ENCODE measurements at regions not wholly inside any gene's neighbourhood (a gene's known extent, or its start where the extent isn't known, plus 50 kb on each side); places are given as distances from the start of the nearest gene placed in this dataset.

DNA sequence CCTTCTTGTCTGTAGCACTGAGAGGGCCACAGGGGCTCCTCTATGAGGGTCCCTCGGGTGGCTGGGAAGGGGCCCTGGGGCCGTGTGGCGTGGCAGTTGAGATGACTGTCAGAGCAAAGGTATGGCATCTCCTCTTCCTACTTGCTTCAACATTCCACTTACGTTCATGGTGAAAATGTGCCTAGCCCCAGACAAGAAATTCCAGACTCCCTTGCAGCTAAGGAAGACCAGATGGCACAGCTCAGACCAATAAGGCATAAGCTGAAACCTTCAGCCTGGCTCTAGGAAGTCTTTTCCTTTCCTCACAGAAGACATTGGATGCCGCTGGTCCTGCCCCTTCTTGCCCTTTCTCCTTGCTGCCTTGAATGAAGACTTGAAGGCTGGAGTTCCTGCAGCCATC is 57.4 kb downstream of the ZNF503 start:
- Histone ChIP-seq H3K36me3 (ENCODE audit: control insufficient read depth, insufficient read depth, low read length) (no peaks in the 10 kb centered on the region), H3K4me3 (ENCODE audit: low read depth in 2 of 2, low read length in 2 of 2) (no peak overlapping the region), H3K9me3 (ENCODE audit: control insufficient read depth, insufficient read depth, low read depth, low read length) (no peaks in the 10 kb centered on the region), H3K27ac (ENCODE audit: low read length) (no peak overlapping the region), H3K27me3 (ENCODE audit: control insufficient read depth, insufficient read depth, low read length) (peaks cover 8% of the 10 kb centered on the region), H3K4me1 (ENCODE audit: control insufficient read depth, insufficient read depth, low read length) (no peaks in the 10 kb centered on the region)
- intact Hi-C loops (cut with micrococcal nuclease; ENCODE audit: unreplicated experiment) (no loop called here), in situ Hi-C loops (cut with HindIII; ENCODE audit: low pct_unique_long_range_greater_than_20kb, low sequenced_read_pairs) (no loop called here)
- ChIA-PET CTCF (no interaction called here), POLR2A (no interaction called here)
- ATAC-seq = no peak
- DNase-seq (ENCODE audit: low read depth, low spot score) = no peak
- TF ChIP-seq, protein P1, sequence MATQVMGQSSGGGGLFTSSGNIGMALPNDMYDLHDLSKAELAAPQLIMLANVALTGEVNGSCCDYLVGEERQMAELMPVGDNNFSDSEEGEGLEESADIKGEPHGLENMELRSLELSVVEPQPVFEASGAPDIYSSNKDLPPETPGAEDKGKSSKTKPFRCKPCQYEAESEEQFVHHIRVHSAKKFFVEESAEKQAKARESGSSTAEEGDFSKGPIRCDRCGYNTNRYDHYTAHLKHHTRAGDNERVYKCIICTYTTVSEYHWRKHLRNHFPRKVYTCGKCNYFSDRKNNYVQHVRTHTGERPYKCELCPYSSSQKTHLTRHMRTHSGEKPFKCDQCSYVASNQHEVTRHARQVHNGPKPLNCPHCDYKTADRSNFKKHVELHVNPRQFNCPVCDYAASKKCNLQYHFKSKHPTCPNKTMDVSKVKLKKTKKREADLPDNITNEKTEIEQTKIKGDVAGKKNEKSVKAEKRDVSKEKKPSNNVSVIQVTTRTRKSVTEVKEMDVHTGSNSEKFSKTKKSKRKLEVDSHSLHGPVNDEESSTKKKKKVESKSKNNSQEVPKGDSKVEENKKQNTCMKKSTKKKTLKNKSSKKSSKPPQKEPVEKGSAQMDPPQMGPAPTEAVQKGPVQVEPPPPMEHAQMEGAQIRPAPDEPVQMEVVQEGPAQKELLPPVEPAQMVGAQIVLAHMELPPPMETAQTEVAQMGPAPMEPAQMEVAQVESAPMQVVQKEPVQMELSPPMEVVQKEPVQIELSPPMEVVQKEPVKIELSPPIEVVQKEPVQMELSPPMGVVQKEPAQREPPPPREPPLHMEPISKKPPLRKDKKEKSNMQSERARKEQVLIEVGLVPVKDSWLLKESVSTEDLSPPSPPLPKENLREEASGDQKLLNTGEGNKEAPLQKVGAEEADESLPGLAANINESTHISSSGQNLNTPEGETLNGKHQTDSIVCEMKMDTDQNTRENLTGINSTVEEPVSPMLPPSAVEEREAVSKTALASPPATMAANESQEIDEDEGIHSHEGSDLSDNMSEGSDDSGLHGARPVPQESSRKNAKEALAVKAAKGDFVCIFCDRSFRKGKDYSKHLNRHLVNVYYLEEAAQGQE (IDR thresholded peaks at IDR 0.05; ENCODE audit: insufficient read depth in 1 of 2, low read depth in 2 of 2, low read length in 1 of 2) = no peak
- no peak for TF ChIP-seq POLR2AphosphoS5 (IDR thresholded peaks at IDR 0.05; ENCODE audit: low read depth, low read length)
- no peak for TF ChIP-seq TCF7L2 (IDR thresholded peaks at IDR 0.05; ENCODE audit: low read depth, low read length)
- TF ChIP-seq SIN3A (IDR thresholded peaks at IDR 0.05; ENCODE audit: borderline replicate concordance, insufficient read depth, low read depth, low read length) = no peak
- TF ChIP-seq, protein P2, sequence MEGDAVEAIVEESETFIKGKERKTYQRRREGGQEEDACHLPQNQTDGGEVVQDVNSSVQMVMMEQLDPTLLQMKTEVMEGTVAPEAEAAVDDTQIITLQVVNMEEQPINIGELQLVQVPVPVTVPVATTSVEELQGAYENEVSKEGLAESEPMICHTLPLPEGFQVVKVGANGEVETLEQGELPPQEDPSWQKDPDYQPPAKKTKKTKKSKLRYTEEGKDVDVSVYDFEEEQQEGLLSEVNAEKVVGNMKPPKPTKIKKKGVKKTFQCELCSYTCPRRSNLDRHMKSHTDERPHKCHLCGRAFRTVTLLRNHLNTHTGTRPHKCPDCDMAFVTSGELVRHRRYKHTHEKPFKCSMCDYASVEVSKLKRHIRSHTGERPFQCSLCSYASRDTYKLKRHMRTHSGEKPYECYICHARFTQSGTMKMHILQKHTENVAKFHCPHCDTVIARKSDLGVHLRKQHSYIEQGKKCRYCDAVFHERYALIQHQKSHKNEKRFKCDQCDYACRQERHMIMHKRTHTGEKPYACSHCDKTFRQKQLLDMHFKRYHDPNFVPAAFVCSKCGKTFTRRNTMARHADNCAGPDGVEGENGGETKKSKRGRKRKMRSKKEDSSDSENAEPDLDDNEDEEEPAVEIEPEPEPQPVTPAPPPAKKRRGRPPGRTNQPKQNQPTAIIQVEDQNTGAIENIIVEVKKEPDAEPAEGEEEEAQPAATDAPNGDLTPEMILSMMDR (IDR thresholded peaks at IDR 0.05) = no peak
- BruUV-seq (replicated peaks) = no TSS peak

DNA sequence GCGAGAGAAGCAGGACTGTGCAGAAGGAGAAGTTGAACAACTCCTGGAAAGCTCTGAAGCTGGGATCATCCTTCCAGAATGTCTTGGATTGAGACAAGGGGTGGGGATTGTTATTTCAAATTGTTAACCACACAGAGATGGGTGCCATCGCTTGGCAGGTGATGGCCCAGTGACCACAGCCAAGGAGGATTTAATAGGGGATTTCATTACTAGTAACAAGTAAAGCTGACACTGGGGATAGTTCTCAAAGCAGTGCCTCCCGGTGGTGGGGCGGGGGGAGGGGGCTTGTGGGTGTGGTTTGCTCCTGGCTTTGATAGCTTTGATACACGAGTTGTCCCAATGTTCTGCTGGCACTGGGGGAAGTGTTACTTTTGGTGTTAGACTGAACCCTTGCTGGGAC is 59.2 kb downstream of the ZNF503 start:
- H3K27ac ChIP-seq (ENCODE audit: low read length) = no peak overlapping the region
- in situ Hi-C loops (cut with HindIII; ENCODE audit: low pct_unique_long_range_greater_than_20kb, low sequenced_read_pairs) = no loop called here
- ChIA-PET CTCF (no interaction called here), POLR2A (interaction anchor here (0.6 kb wide), 1 partner anchor 1253 kb away, joined by 4 read pairs; no protein-coding TSS in a partner anchor)
- no peak for ATAC-seq
- no peak for DNase-seq (ENCODE audit: low read depth, low spot score)
- intact Hi-C loops (cut with micrococcal nuclease; ENCODE audit: unreplicated experiment) = no loop called here
- TF ChIP-seq SIN3A (IDR thresholded peaks at IDR 0.05; ENCODE audit: borderline replicate concordance, insufficient read depth, low read depth, low read length) = no peak
- no peak for TF ChIP-seq TCF7L2 (IDR thresholded peaks at IDR 0.05; ENCODE audit: low read depth, low read length)
- TF ChIP-seq, protein P2 (IDR thresholded peaks at IDR 0.05) = no peak
- TF ChIP-seq, protein P1 (IDR thresholded peaks at IDR 0.05; ENCODE audit: insufficient read depth in 1 of 2, low read depth in 2 of 2, low read length in 1 of 2) = no peak
- TF ChIP-seq POLR2AphosphoS5 (IDR thresholded peaks at IDR 0.05; ENCODE audit: low read depth, low read length) = no peak
- H3K27me3 ChIP-seq (ENCODE audit: control insufficient read depth, insufficient read depth, low read length) = peaks cover 12% of the 10 kb centered on the region
- no peaks in the 10 kb centered on the region for H3K36me3 ChIP-seq (ENCODE audit: control insufficient read depth, insufficient read depth, low read length)
- no peaks in the 10 kb centered on the region for H3K9me3 ChIP-seq (ENCODE audit: control insufficient read depth, insufficient read depth, low read depth, low read length)
- H3K4me3 ChIP-seq (ENCODE audit: low read depth in 2 of 2, low read length in 2 of 2) = no peak overlapping the region
- BruUV-seq (replicated peaks) = no TSS peak
- no peaks in the 10 kb centered on the region for H3K4me1 ChIP-seq (ENCODE audit: control insufficient read depth, insufficient read depth, low read length)
